BJ (cell line): ENCODE measurements at regions not wholly inside any gene's neighbourhood (a gene's known extent, or its start where the extent isn't known, plus 50 kb on each side); places are given as distances from the start of the nearest gene placed in this dataset.

Experiments
- CTCF ChIA-PET: fragments of 350-600 bp; formaldehyde crosslinking; extraction: SDS; loops from one replicate; lab custom pipeline; 2021; ENCODE audit warnings: antibody characterized with exemption, inconsistent platforms; lab: Yijun Ruan, JAX
- POLR2A ChIA-PET: fragments of 300-600 bp; sonication (Branson Sonifier 250); formaldehyde crosslinking; extraction: SDS; loops from one replicate; lab custom pipeline; 2021; ENCODE audit warnings: antibody characterized with exemption; lab: Charles Lee
- DNase-seq: peaks from one replicate; pipeline ENCODE4 v3.0.0-alpha.2; 2011; ENCODE audit warnings: low read depth
- H3K27me3 ChIP-seq: 2 replicates; pipeline ENCODE4 v1.6.0; 2011; ENCODE audit warnings: low read length; ENCODE audit not compliant: control insufficient read depth, insufficient read depth
- H3K36me3 ChIP-seq: 2 replicates; pipeline ENCODE4 v1.5.1; 2011; ENCODE audit warnings: low read length; ENCODE audit not compliant: control insufficient read depth, insufficient read depth
- H3K4me3 ChIP-seq: 2 replicates; pipeline ENCODE4 v1.5.1; 2011; ENCODE audit warnings: low read depth, mild to moderate bottlenecking, control low read depth, low read length
- TF ChIP-seq, protein P1 (sequence below): IDR thresholded peaks from 2 replicates; pipeline ENCODE4 v1.5.1; 2011; ENCODE audit warnings: low read depth, mild to moderate bottlenecking, control low read depth, inconsistent platforms, low read length, moderate library complexity; ENCODE audit not compliant: insufficient read depth

DNA sequence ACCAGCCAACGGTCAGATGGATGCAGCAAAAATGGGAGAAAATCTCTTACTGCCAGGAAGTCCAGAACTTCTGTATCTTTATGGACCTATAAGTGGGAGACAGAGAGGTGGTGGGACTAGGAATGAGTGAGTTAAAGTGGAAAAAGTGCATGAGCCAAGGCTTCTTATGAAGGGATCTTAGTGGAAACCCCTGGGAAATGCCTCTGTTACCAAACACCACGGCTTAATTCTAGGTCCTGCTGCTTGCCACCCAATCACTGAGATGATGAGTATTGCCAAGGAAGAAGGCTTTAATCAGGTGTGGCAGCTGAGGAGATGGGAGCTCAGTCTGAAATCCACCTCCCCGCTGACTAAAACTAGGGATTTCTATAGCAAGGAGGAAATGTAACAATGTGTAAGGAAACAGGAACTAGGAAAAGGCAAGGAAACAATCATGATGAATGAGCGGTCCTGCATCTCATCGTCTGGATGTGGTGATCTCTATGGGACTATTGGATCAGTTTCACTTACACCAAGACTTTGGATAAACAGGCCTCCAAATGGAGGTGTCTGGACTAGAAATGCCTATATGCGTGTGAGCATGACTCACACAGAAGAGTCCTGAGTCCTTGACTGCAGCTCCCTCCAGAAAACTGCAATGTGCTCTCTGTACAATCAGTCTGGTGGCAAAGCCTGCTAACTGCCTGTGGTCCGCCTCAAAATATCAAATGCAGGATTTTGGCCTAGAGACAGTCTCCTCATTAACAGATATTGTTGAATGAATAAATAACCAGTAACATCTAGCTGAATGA, 98.2 kb upstream of the PRR16 start:
- TF ChIP-seq, protein P1, sequence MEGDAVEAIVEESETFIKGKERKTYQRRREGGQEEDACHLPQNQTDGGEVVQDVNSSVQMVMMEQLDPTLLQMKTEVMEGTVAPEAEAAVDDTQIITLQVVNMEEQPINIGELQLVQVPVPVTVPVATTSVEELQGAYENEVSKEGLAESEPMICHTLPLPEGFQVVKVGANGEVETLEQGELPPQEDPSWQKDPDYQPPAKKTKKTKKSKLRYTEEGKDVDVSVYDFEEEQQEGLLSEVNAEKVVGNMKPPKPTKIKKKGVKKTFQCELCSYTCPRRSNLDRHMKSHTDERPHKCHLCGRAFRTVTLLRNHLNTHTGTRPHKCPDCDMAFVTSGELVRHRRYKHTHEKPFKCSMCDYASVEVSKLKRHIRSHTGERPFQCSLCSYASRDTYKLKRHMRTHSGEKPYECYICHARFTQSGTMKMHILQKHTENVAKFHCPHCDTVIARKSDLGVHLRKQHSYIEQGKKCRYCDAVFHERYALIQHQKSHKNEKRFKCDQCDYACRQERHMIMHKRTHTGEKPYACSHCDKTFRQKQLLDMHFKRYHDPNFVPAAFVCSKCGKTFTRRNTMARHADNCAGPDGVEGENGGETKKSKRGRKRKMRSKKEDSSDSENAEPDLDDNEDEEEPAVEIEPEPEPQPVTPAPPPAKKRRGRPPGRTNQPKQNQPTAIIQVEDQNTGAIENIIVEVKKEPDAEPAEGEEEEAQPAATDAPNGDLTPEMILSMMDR = no peak
- no peaks in the 10 kb centered on the region for H3K27me3 ChIP-seq
- DNase-seq = no peak
- POLR2A ChIA-PET = no interaction called here
- H3K36me3 ChIP-seq = no peaks in the 10 kb centered on the region
- H3K4me3 ChIP-seq = no peak overlapping the region
- CTCF ChIA-PET = no interaction called here

DNA sequence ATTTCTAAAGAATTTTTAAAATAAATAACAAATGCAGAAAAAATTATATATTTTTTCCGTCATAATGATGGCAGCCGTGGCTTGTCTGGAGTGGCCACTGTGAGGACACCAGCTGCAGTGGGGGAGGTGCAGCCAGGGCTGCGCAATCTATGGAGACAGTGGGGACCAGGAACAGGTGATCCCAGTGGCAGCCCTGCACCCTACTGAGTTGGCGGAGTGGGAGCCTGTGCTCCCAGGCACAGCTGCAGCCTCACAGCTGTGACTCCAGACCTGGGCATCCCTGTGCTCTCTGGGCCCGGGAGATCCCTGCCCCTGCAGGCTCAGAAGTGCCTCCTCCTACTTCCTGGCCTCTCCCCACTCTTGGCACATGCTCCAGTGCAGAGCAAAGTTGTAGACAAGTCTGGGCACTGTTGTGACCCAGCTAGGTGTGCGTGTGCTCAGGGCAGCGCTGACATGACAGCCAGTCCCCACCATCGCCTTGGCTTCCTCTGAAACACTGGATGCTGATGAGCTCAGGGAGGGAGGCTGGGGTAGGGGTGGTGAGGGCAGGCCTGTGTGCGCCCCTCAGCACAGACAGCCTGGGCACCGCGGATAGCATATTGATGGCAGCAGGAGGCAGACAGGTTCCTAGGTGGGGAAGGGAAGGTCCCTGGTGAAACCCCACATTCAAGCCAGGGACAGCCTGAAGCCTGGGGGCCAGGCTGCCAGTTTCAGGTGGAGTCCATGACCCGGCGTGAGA, 96.0 kb upstream of the PRR16 start:
- H3K36me3 ChIP-seq = no peaks in the 10 kb centered on the region
- H3K27me3 ChIP-seq = no peaks in the 10 kb centered on the region
- POLR2A ChIA-PET = no interaction called here
- TF ChIP-seq, protein P1 = no peak
- CTCF ChIA-PET = no interaction called here
- DNase-seq = no peak
- H3K4me3 ChIP-seq = no peak overlapping the region

DNA sequence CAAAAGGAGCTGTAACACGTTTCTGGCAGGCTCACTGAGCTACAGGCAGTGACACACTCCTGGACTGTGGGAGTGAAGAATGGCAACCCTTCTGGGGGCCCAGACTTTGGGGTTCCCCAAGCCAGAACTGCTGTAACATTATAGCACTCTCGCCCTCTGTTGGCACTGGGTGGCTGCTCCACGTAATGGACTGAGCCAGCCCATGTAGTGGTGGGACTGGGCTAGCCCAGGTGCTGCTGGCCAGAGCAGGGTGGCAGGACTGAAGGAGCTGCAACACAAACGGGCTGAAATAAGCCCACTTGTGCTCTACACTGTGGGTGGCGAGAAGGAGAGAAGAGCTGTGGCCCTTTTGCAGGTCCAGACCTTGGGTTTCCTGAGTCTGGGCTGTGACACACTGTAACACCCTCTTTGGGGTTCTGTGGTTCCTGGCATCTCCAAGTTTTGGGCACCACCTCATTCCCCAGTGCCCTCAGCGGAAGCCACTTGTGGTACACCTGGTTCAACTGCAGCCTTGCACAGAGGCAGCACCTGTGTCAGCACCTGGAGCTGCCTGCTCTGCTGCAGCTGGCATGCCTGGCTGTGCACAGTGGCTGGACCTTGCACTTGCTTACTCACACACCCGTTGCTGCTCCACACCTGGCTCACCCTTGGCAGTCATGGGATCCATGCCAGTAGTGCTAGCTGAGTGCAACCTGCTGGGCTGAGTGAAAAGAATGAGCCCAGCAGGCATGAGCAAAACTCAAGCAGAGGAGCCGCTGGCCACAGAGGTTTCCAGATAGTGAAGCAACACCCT, 95.0 kb upstream of the PRR16 start:
- ChIA-PET POLR2A (no interaction called here), CTCF (no interaction called here)
- H3K27me3 ChIP-seq = no peaks in the 10 kb centered on the region
- no peaks in the 10 kb centered on the region for H3K36me3 ChIP-seq
- TF ChIP-seq, protein P1 = no peak
- DNase-seq = no peak
- H3K4me3 ChIP-seq = no peak overlapping the region

DNA sequence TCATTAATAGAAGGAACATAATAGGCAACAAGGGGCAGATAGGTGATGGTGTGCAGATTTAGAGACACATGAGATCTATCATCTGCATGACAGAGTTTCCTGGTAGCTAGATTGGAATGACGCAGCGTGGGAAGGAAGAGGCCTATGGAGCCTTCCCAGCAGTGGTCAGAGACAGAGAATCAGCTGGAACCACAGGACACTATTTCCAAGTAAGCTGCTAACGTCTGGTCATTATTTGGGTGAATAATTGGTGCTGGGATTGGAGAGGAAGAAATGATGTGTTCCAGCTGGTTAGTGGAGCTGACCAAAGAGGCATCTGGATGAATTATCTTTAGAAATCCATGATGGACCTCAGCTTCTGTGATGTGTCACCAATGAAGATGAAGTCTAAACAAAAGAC, 91.2 kb upstream of the PRR16 start:
- H3K27me3 ChIP-seq = no peaks in the 10 kb centered on the region
- CTCF ChIA-PET = interaction anchor here (1.5 kb wide), 1 partner anchor 317 kb away, joined by 3 read pairs; no protein-coding TSS in a partner anchor
- POLR2A ChIA-PET = no interaction called here
- no peaks in the 10 kb centered on the region for H3K36me3 ChIP-seq
- no peak for DNase-seq
- TF ChIP-seq, protein P1 = no peak
- H3K4me3 ChIP-seq = no peak overlapping the region

DNA sequence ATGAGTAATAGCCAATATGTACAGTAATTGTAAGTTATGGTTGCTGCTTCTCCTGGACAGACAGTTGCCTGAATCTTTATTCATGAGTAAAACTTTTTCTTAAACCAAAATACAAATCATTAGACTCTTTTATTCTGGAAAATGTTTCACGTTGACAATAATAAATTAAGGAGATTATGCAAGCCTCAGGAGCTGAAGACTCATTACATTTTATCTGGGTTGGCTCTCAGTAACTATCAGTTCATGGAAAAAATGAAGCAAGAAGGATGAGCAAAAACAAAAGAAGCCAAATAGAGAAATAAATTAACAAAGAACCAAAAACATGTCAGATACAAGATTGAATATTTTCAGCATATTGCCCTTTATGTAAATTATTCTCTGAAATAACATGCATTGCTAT, 88.9 kb upstream of the PRR16 start:
- no peak overlapping the region for H3K4me3 ChIP-seq
- H3K36me3 ChIP-seq = no peaks in the 10 kb centered on the region
- no peaks in the 10 kb centered on the region for H3K27me3 ChIP-seq
- no peak for DNase-seq
- ChIA-PET POLR2A (interaction anchor here (0.6 kb wide), 1 partner anchor 9 kb away, joined by 6 read pairs; no protein-coding TSS in a partner anchor), CTCF (no interaction called here)
- TF ChIP-seq, protein P1 = no peak
